ENCODE measurements at regions not wholly inside any gene's neighbourhood (a gene's known extent, or its start where the extent isn't known, plus 50 kb on each side); places are given as distances from the start of the nearest gene placed in this dataset.
"Not testable (repeated sequence)": the region's sequence is repeated elsewhere in the genome, so short reads cannot be mapped to it uniquely, and the experiment has no call there.

GRCh38 chr5:7269591-7270274 is 126.2 kb upstream of the ADCY2 start:
- H3K36me3 Mint-ChIP-seq (ENCODE audit: insufficient read depth, unreplicated experiment) = no peaks in the 10 kb centered on the region
- H3K4me3 Mint-ChIP-seq (ENCODE audit: unreplicated experiment) = no peak overlapping the region
- no TSS peak for BruUV-seq (replicated peaks)
- no peak for TF ChIP-seq CTCF (IDR thresholded peaks at IDR 0.05; ENCODE audit: unreplicated experiment)
- peaks cover 23% of the 10 kb centered on the region for H3K9me3 Mint-ChIP-seq (ENCODE audit: unreplicated experiment)
- POLR2A ChIA-PET = no interaction called here
- no peak overlapping the region for H3K27ac Mint-ChIP-seq (ENCODE audit: low read depth, unreplicated experiment)
- intact Hi-C loops (cut with micrococcal nuclease) = no loop called here
- peaks cover 27% of the 10 kb centered on the region for H3K27me3 Mint-ChIP-seq (ENCODE audit: insufficient read depth, unreplicated experiment)
- DNase-seq (ENCODE audit: unreplicated experiment) = no peak
- CTCF ChIA-PET = no interaction called here
- H3K4me1 Mint-ChIP-seq (ENCODE audit: insufficient read depth, unreplicated experiment) = no peaks in the 10 kb centered on the region

- Mint-ChIP-seq H3K9me3 (ENCODE audit: unreplicated experiment) (peaks cover 10% of the 10 kb centered on the region), H3K36me3 (ENCODE audit: insufficient read depth, unreplicated experiment) (no peaks in the 10 kb centered on the region), H3K4me3 (ENCODE audit: unreplicated experiment) (no peak overlapping the region), H3K27me3 (ENCODE audit: insufficient read depth, unreplicated experiment) (peaks cover 40% of the 10 kb centered on the region), H3K4me1 (ENCODE audit: insufficient read depth, unreplicated experiment) (no peaks in the 10 kb centered on the region), H3K27ac (ENCODE audit: low read depth, unreplicated experiment) (no peak overlapping the region)
- DNase-seq (ENCODE audit: unreplicated experiment) = no peak
- ChIA-PET CTCF (interaction anchor here (1.4 kb wide), 1 partner anchor 11 kb away, joined by 6 read pairs; no protein-coding TSS in a partner anchor), POLR2A (no interaction called here)
- no peak for TF ChIP-seq CTCF (IDR thresholded peaks at IDR 0.05; ENCODE audit: unreplicated experiment)
- BruUV-seq (replicated peaks) = no TSS peak
- intact Hi-C loops (cut with micrococcal nuclease) = no loop called here
Observed at GRCh38 chr5:7271435-7272084, 124.4 kb upstream of the ADCY2 start.

GRCh38 chr5:7272408-7272965 is 123.5 kb upstream of the ADCY2 start:
- H3K4me3 Mint-ChIP-seq (ENCODE audit: unreplicated experiment) = no peak overlapping the region
- intact Hi-C loops (cut with micrococcal nuclease) = no loop called here
- no peak overlapping the region for H3K27ac Mint-ChIP-seq (ENCODE audit: low read depth, unreplicated experiment)
- no peak for DNase-seq (ENCODE audit: unreplicated experiment)
- peaks cover 40% of the 10 kb centered on the region for H3K27me3 Mint-ChIP-seq (ENCODE audit: insufficient read depth, unreplicated experiment)
- no peak for TF ChIP-seq CTCF (IDR thresholded peaks at IDR 0.05; ENCODE audit: unreplicated experiment)
- H3K4me1 Mint-ChIP-seq (ENCODE audit: insufficient read depth, unreplicated experiment) = no peaks in the 10 kb centered on the region
- BruUV-seq (replicated peaks) = no TSS peak
- ChIA-PET POLR2A (no interaction called here), CTCF (interaction anchor here (1.4 kb wide), 1 partner anchor 12 kb away, joined by 6 read pairs; no protein-coding TSS in a partner anchor)
- H3K36me3 Mint-ChIP-seq (ENCODE audit: insufficient read depth, unreplicated experiment) = no peaks in the 10 kb centered on the region
- peaks cover 7% of the 10 kb centered on the region for H3K9me3 Mint-ChIP-seq (ENCODE audit: unreplicated experiment)

GRCh38 chr5:7274203-7274602 is 121.7 kb upstream of the ADCY2 start:
- intact Hi-C loops (cut with micrococcal nuclease) = no loop called here
- CTCF ChIA-PET = no interaction called here
- no peak for DNase-seq (ENCODE audit: unreplicated experiment)
- BruUV-seq (replicated peaks) = no TSS peak
- Mint-ChIP-seq H3K9me3 (ENCODE audit: unreplicated experiment) (peaks cover 7% of the 10 kb centered on the region), H3K27ac (ENCODE audit: low read depth, unreplicated experiment) (no peak overlapping the region), H3K4me1 (ENCODE audit: insufficient read depth, unreplicated experiment) (no peaks in the 10 kb centered on the region), H3K4me3 (ENCODE audit: unreplicated experiment) (no peak overlapping the region), H3K36me3 (ENCODE audit: insufficient read depth, unreplicated experiment) (no peaks in the 10 kb centered on the region), H3K27me3 (ENCODE audit: insufficient read depth, unreplicated experiment) (peaks cover 40% of the 10 kb centered on the region)
- POLR2A ChIA-PET = no interaction called here
- no peak for TF ChIP-seq CTCF (IDR thresholded peaks at IDR 0.05; ENCODE audit: unreplicated experiment)

GRCh38 chr5:7289634-7290033 is 106.3 kb upstream of the ADCY2 start:
- H3K36me3 Mint-ChIP-seq (ENCODE audit: insufficient read depth, unreplicated experiment); BruUV-seq (replicated peaks); H3K27me3 Mint-ChIP-seq (ENCODE audit: insufficient read depth, unreplicated experiment); H3K4me3 Mint-ChIP-seq (ENCODE audit: unreplicated experiment); H3K9me3 Mint-ChIP-seq (ENCODE audit: unreplicated experiment); POLR2A ChIA-PET; CTCF ChIA-PET; H3K4me1 Mint-ChIP-seq (ENCODE audit: insufficient read depth, unreplicated experiment); H3K27ac Mint-ChIP-seq (ENCODE audit: low read depth, unreplicated experiment); DNase-seq (ENCODE audit: unreplicated experiment); intact Hi-C loops (cut with micrococcal nuclease): not testable (repeated sequence)

GRCh38 chr5:7297821-7298220 is 98.1 kb upstream of the ADCY2 start:
- POLR2A ChIA-PET; intact Hi-C loops (cut with micrococcal nuclease): not testable (repeated sequence)

More at GRCh38 chr5:7297821-7298220, 98.1 kb upstream of the ADCY2 start:
- DNase-seq (ENCODE audit: unreplicated experiment); BruUV-seq (replicated peaks); H3K4me1 Mint-ChIP-seq (ENCODE audit: insufficient read depth, unreplicated experiment); CTCF ChIA-PET; H3K4me3 Mint-ChIP-seq (ENCODE audit: unreplicated experiment); H3K27ac Mint-ChIP-seq (ENCODE audit: low read depth, unreplicated experiment); H3K36me3 Mint-ChIP-seq (ENCODE audit: insufficient read depth, unreplicated experiment): not testable (repeated sequence)
- Mint-ChIP-seq H3K9me3 (ENCODE audit: unreplicated experiment) (peaks cover 14% of the 10 kb centered on the region), H3K27me3 (ENCODE audit: insufficient read depth, unreplicated experiment) (peaks cover 15% of the 10 kb centered on the region)

Data from MCF 10A (cell line).